ENCODE measurements at regions not wholly inside any gene's neighbourhood (a gene's known extent, or its start where the extent isn't known, plus 50 kb on each side); places are given as distances from the start of the nearest gene placed in this dataset.

DNA sequence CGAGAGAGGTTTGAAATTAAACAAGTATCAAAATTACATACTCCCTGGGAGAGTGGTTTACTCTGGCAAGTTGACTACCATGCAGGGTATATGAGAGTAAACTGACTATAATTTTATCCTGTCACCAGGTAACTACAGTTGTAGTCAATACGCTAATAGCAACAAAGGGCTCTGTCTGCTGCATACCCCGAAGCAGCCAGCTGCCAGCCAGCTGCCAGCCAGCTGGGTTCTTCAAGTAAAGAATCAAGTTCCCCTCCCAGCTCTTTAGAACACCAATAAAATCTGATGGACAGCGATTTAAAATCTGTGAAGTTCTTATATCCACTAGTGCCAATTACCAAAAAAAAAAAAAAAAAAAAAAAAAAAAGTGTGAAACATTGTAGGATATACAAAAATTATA, 417.7 kb upstream of the CFAP20DC start:
- DNase-seq (ENCODE audit: low spot score in 2 of 2) = no peak
- Mint-ChIP-seq H3K27ac (no peak overlapping the region), H3K9me3 (peaks cover 15 to 19% of the 10 kb centered on the region in 2 donors), H3K36me3 (peaks cover 23 to 25% of the 10 kb centered on the region in 2 donors)
- ATAC-seq = no peak

DNA sequence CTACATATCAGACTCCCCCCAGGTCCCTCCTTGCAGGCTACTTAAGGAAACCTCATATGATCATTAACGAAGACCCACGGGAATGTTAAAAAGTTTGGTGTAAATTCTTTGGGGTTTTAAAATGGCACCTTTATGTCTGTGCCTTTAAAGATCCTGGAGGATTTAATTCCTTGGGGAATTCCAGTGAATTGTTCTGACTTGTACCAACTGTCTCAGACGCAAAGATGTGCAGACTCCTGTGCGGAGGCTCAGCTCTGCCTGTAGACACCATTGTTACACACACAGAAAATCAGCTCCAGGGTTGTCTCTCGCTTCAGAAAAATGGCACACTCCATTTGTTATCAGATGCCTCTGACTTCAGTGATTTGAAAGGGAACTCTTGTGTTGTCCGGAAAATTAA, 414.4 kb upstream of the CFAP20DC start:
- Mint-ChIP-seq H3K36me3 (peaks cover 11 to 36% of the 10 kb centered on the region in 2 donors), H3K27ac (no peak overlapping the region), H3K9me3 (peaks cover 4 to 16% of the 10 kb centered on the region in 2 donors)
- ATAC-seq (no peak), DNase-seq (ENCODE audit: low spot score in 2 of 2) (no peak)

DNA sequence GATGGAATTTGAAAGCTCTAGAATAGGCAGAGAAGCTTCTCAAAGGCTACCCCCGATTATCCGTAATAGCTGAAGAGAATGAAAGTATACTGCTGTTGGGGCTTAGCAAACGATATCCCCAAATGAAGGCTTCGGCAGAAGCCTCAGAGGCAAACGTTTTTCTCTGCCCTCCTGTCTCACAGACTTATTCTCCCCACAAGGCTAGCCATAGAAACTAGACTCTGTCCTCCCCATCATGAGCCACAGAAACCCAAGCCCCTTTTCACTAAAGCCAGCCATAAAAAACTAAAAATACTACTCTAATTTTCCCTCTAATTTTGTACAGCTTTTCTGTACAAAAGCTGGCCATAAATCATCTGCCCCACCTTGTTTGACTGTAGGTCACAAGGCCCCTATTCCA, 413.4 kb upstream of the CFAP20DC start:
- ATAC-seq (no peak), DNase-seq (ENCODE audit: low spot score in 2 of 2) (no peak)
- Mint-ChIP-seq H3K27ac (no peak overlapping the region), H3K36me3 (peaks cover 7 to 33% of the 10 kb centered on the region in 2 donors), H3K9me3 (peaks cover 3 to 14% of the 10 kb centered on the region in 2 donors)

DNA sequence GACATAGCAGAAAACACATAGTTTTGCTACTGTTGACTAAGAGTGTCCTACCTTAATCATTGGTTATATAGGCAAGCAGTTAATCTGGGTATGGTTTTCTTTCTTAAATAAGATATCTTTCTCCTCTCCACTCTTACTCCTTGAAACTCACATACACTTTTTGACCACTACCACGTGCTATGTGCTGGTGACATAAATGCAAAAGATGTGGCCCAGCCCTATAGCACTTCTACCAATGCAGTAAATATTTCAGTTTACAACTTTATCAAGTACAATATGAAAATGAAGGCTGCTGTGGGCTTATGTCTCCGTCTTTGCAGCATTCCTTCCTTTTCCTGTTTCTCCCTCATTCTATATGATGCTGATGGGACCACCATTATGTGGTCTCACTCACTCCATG, 410.2 kb upstream of the CFAP20DC start:
- ATAC-seq (no peak), DNase-seq (ENCODE audit: low spot score in 2 of 2) (no peak)
- Mint-ChIP-seq H3K9me3 (peaks cover 3 to 19% of the 10 kb centered on the region in 2 donors), H3K27ac (no peak overlapping the region), H3K36me3 (peaks cover 7 to 33% of the 10 kb centered on the region in 2 donors)

DNA sequence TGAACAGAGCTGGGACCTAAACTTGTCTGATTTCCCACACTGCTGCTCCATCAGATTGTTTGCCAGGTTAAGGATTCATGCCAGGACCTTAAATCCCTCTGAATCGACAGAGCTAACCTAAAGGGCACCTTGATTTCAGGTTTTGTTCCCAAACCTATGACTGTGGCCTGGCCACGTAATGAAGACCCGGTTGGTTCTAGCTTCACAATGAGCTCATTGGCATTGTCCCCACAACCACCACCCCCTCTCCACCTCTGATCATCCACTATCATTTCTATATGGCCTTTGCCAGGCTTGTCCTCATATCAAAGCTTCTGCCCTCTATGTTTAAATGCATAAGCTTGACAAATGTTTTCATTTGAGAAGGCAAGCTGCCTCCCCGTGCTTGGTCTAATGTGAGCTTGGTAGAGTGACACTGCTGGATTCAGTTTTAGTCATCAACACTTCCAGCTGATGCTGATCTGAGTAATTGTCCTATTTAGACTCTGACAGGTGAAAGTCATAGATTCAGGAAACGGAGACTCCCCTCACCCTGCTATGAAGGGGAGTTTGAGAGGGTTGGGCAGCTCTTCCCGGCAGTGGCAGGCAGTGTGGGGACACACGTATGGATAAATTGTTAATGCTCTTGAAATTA, 407.1 kb upstream of the CFAP20DC start:
- H3K36me3 Mint-ChIP-seq = peaks cover 14 to 39% of the 10 kb centered on the region in 2 donors
- DNase-seq (ENCODE audit: low spot score in 2 of 2) (peak in 1 of 2 donors; percentile 35), ATAC-seq (peak; percentile 91 to 99)
- peaks cover 7 to 29% of the 10 kb centered on the region in 2 donors for H3K9me3 Mint-ChIP-seq
- H3K27ac Mint-ChIP-seq = no peak overlapping the region

DNA sequence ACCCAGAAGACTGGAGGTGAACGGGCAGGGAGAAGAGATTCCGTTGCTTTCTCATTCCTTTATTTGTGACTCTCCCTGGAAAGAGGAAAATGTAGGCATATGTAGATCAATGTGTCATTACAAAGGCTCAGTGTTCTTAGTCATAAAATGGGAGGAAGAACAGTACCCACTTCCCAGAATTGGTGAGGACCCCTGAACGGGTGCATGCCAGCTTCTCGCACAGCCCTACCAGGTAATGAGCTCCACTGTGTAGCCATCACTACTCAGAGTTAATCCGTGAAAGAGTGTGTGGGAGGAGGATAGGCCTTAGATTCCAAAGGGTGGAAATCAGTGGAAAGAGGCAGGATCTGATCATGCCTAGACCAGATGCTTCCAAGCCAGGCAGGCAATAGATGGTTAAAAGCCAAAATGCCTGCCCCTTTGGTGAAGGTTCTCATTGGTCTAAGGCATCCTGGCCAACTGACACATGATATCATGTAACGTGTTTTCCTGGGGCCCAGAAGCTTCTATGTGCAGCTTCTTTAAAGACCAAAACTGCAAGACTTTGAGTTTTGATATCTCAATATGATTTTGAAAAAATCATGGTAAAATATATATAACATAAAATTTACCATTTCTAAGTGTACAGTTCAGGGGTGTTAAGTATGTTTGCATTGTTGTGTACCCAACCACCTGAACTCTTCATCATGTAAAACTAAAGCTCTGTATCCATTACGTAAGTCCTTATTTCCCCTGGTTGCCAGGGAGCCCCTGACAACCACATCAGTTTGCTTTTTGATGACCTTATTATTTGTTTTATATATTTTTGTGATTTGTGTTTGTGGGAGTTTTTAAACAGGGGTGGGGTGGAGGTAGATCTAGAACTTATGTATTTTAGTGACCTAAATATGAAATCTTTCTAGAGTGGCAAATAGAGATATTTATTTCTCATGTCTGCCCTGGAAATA, 402.2 kb upstream of the CFAP20DC start:
- H3K36me3 Mint-ChIP-seq = peaks cover 17 to 38% of the 10 kb centered on the region in 2 donors
- DNase-seq (ENCODE audit: low spot score in 2 of 2) = no peak
- H3K27ac Mint-ChIP-seq = peak overlapping the region; percentile 94 to 98
- H3K9me3 Mint-ChIP-seq = peaks cover 13 to 30% of the 10 kb centered on the region in 2 donors
- ATAC-seq = peak; percentile 44 to 47

DNA sequence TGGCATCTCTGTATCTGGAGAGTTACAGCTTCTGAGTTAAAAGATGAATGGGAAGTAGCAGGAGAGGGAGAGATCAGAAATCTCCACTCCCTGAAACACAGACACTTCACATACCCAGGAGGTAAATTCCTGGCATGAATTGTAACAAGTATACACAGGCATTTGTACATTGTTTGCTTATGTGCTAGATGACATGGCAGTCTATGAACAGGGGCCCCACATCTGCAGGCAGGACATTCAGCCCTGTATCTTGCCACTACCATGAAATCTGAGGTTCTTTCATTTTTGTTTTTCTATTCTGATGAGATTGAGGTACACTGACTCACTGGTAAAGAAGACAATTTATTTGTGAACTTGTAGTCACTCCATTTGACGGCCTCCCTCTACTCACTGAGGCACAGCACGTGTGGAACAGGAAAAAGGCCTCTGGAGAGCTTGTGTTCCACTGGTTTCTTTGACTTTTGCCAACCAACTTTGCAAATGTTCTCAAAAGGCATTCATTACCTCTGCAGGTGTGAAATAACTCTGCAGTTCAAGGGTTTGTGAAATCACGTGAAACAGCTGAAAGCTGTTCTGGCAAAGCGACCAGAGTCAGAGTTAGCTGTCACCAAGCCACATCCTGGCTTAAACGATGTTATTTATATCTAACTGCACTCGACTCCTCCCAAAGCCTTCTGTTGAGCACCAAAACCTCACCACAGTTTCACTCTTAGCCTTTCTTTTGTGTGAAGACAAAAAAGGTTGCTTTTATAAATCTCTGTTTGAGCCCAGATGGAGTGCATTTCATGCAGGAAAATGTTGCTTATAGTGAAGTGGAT, 401.3 kb upstream of the CFAP20DC start:
- peak; percentile 92 to 93 for ATAC-seq
- H3K27ac Mint-ChIP-seq = peak overlapping the region; percentile 94 to 98
- DNase-seq (ENCODE audit: low spot score in 2 of 2) = peak; percentile 54 to 65
- H3K36me3 Mint-ChIP-seq = peaks cover 17 to 42% of the 10 kb centered on the region in 2 donors
- peaks cover 13 to 30% of the 10 kb centered on the region in 2 donors for H3K9me3 Mint-ChIP-seq

DNA sequence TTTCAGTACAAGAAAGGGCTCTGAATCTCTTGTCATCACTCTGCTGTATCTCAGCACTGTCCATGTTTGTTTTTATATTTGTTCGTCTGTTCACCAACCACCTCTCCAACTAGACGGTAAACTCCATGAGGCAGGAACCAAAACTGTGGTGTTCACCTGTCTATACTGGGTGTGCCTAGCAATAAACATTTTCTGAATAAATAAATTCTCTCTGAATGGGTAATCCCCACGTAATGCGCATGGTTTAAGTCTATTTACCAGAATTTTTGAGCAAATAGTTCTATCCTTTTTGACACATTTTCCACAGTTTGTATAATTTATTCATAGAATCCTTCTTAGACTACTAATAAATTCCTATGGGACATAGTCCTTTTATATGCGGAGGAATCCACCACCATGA, 400.6 kb upstream of the CFAP20DC start:
- Mint-ChIP-seq H3K27ac (peak overlapping the region; percentile 94 to 98), H3K36me3 (peaks cover 17 to 49% of the 10 kb centered on the region in 2 donors), H3K9me3 (peaks cover 13 to 30% of the 10 kb centered on the region in 2 donors)
- ATAC-seq = no peak
- DNase-seq (ENCODE audit: low spot score in 2 of 2) = no peak

DNA sequence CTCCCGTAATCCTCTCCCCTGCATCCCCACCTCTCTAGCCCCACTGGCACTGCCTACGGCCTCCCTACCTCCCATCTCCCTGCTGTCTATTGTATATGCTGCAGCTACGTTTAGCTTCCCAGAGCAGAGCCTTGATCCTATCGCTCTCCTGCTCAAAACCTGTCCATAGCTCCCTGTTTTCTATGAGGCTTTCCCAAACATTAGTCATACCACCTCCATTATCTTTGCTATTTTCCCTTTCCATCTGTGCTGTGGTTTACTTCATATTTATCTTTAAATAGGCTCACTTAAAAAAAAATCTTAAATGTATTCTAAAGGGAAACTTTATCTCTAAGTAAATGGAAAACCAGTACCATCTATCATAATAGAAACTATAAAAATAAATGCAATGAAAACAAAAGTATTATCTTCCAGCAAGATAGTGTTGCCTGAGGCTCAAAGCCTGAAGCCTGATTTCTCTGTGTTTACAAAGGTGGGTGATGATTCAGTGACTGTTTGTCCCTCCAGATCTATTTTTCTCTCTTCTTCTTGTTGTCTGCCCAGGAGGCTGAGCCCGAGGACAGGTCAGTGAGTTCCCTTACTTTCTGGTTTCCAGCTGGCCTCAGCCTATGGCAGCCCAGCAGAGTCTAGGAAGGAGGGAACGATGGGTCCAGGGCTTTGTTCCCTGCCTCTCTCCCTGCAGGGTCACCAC, 397.1 kb upstream of the CFAP20DC start:
- H3K9me3 Mint-ChIP-seq = peaks cover 8 to 19% of the 10 kb centered on the region in 2 donors
- peaks cover 10 to 39% of the 10 kb centered on the region in 2 donors for H3K36me3 Mint-ChIP-seq
- H3K27ac Mint-ChIP-seq = peak overlapping the region; percentile 4 to 51
- ATAC-seq (no peak), DNase-seq (ENCODE audit: low spot score in 2 of 2) (no peak)

DNA sequence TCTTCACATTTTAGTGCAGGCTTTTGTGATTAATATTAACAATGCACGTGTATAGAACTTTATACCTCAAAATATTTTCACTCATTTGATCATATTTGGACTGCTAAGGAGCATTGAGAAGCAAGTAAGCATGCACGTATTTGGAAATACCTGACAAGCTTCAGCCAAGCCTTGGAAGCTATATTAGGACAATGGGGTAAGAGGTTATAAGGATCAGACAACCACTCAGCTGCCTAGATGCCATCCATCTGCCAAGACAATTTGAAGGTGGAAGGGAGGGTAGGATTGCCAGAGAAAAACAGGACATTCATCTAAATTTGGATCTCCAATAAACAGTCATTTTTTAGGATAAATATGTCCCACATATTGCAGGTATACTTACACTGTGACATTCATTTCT, 394.9 kb upstream of the CFAP20DC start:
- Mint-ChIP-seq H3K9me3 (peaks cover 8 to 19% of the 10 kb centered on the region in 2 donors), H3K36me3 (peaks cover 10 to 39% of the 10 kb centered on the region in 2 donors), H3K27ac (peak overlapping the region; percentile 83 to 96)
- no peak for DNase-seq (ENCODE audit: low spot score in 2 of 2)
- ATAC-seq = peak in 1 of 2 donors; percentile 8

DNA sequence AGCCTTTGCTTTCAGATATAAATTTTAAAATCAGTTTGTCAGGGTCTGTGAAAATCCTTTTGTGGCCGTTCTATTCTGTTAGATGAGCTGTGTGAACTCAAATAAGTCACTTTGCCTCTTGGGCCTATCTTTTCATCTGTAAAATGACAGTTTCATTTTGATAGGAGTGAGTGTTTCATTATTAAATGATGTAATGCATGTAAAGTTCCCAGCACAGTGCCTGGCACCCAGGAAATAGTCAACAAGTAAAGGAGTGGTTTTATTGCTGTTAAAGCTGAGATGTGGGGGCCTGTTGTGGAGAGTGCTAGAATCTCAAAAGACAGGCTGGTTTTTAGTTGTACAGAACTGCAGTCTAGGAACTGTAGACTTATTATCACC, 394.5 kb upstream of the CFAP20DC start:
- Mint-ChIP-seq H3K9me3 (peaks cover 8 to 16% of the 10 kb centered on the region in 2 donors), H3K27ac (peak overlapping the region; percentile 83 to 96), H3K36me3 (peaks cover 10 to 36% of the 10 kb centered on the region in 2 donors)
- DNase-seq (ENCODE audit: low spot score in 2 of 2) (peak in 1 of 2 donors; percentile 22), ATAC-seq (peak; percentile 84 to 89)

DNA sequence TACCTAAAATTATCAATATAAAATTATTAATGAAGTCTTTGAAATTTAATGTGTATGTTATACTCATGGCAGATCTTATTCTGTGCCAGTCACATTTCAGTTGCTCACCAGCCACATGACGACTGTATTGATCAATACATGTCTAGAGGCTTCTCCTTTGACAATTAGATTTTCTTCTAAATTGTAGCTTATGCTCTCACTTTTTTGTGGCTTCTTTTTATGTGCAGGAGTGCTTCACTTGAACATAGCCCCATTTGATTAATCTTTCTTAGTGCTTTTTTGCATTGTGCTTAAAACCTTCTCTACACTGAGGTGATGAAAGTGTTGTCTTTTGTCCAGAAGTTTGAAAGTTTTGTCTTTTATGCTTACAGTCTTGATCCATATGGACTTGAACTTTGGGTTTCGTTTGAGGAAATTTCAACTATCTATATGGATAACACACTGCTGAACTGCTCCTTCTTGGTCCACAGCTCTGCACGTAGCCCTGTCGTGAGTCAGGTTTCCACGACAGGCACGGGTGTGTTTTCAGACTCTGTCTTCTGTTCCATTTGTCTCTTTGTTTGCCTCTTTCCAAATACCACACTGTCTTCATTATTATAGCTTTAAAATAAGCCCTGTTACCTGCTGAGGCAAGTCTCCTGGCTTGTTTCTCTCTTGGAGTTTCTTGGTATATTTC, 393.9 kb upstream of the CFAP20DC start:
- peak; percentile 57 to 68 for ATAC-seq
- Mint-ChIP-seq H3K27ac (peak overlapping the region; percentile 83 to 96), H3K9me3 (peaks cover 8 to 15% of the 10 kb centered on the region in 2 donors), H3K36me3 (peaks cover 11 to 36% of the 10 kb centered on the region in 2 donors)
- no peak for DNase-seq (ENCODE audit: low spot score in 2 of 2)

DNA sequence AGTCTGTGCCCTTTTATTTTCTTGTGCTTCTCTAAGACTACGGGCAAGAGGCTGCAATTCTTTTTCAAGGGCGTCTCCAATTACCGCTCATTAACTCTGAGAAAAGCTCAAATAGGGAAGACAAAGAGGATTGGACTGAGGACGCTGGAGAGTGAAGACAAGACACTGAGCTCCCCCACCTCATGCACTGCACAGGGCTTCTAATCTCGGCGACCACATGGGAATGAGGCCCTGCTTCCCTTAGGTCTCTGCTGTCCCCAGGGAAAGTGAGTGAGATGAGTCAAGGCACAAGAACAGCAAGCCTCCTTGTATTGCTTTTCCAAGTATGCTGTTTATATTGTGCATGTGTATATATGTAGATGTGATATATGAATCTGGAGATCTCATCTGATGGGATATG, 392.2 kb upstream of the CFAP20DC start:
- Mint-ChIP-seq H3K36me3 (peaks cover 7 to 29% of the 10 kb centered on the region in 2 donors), H3K9me3 (peaks cover 0 to 12% of the 10 kb centered on the region in 2 donors), H3K27ac (no peak overlapping the region)
- ATAC-seq (no peak), DNase-seq (ENCODE audit: low spot score in 2 of 2) (no peak)

DNA sequence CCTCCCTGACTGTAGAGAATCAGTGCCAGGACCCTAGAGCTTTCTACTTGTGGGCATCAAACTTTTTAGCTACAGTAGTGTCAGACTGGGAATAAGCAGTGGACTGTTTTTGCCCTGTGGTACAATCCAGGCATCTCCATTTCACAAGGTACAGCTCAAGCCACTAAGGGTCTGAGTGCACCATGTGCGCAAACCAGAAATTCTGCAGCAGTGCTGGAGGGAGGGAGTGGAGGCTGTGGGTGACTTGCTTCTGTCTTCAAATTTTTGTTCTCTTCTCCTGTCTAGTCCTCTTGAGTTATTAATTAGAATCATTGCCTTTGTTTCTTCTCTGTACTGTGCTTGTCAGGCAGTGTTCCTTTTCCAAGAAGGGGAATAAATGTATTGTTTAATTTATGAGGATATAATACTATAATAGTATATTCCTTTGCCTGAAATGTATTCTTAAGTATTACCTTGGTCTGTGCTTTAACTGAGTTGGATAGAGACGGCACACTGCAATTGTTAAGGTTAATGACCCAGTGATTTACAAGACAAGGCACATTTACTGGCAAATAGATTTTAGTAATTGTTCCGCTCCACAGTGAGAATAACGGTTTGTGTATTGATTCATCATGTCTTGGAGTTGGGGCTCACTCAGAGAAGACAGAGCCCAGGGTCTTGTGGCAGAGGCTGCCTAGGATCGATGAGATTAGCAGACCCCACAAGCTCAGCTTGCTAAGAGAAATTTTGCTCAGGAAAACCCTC, 390.6 kb upstream of the CFAP20DC start:
- H3K36me3 Mint-ChIP-seq = peaks cover 7 to 27% of the 10 kb centered on the region in 2 donors
- no peak overlapping the region for H3K27ac Mint-ChIP-seq
- peaks cover 0 to 16% of the 10 kb centered on the region in 2 donors for H3K9me3 Mint-ChIP-seq
- ATAC-seq = no peak
- no peak for DNase-seq (ENCODE audit: low spot score in 2 of 2)

DNA sequence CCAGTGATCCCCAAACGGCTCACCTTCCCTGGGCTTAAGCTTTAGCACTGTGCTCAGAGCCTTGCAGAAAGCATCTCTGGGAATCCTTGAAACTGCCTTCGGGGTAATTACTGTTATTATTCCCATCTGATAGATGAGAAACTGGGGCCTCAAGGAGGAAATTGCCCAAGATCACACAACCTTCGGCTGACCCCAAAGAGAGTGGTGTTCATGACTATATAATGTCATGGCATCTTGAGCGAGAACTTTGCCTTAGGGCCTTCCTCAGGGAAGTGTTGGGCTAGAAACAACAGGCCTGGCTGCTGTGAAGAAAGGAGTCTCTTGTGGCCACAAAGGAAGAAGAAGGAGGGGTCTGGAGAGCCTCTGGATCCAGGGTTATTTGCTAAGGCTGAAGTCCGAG, 388.7 kb upstream of the CFAP20DC start:
- DNase-seq (ENCODE audit: low spot score in 2 of 2) (no peak), ATAC-seq (no peak)
- H3K9me3 Mint-ChIP-seq = peaks cover 0 to 31% of the 10 kb centered on the region in 2 donors
- no peak overlapping the region for H3K27ac Mint-ChIP-seq
- peaks cover 12 to 42% of the 10 kb centered on the region in 2 donors for H3K36me3 Mint-ChIP-seq
